Glomerular visceral epithelial cell (primary cell): ENCODE measurements at regions not wholly inside any gene's neighbourhood (a gene's known extent, or its start where the extent isn't known, plus 50 kb on each side); places are given as distances from the start of the nearest gene placed in this dataset.
"Not testable (repeated sequence)": the region's sequence is repeated elsewhere in the genome, so short reads cannot be mapped to it uniquely, and the experiment has no call there.

Source experiments
- DNase-seq: peaks from one replicate; pipeline ENCODE4 v3.0.0-alpha.2; 2016; ENCODE audit errors: extremely low spot score

DNA sequence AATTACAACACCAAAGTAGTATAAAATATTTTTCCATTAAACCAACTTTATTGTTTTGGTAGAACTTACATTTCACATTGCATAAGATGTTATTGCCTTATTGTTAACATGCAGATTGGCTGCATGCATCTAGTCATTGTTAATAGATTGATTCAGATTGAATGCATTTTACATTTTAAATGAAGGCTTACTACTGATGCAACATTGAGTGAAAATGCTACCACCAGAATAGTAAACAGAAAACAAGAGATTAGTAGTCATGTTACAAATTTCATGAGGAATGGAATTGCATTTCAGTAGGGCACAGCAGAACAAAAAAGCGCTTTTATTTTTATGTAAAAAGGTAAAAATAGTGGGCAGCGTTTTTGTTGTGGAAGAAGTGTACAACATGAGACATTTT, 298.3 kb downstream of the ARL4A start:
- DNase-seq = no peak

DNA sequence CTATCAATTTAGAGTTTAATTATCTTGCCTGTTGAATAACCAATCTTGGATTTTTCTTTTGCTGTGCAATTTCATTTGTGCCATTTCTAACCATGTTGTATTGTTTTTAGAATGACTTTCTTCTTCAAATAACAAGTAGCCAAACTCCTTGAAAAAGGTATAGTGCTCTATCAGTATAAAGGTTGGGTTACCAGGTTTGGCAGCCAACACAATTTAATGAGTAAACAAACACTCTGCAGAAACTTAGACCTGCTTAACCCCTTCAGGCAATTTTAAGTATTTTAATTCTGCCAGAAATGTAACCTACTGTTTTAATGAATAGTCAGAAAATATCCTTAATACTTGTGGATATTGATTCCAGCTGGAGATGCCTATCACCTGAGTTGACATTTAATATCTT, 299.8 kb downstream of the ARL4A start:
- no peak for DNase-seq

DNA sequence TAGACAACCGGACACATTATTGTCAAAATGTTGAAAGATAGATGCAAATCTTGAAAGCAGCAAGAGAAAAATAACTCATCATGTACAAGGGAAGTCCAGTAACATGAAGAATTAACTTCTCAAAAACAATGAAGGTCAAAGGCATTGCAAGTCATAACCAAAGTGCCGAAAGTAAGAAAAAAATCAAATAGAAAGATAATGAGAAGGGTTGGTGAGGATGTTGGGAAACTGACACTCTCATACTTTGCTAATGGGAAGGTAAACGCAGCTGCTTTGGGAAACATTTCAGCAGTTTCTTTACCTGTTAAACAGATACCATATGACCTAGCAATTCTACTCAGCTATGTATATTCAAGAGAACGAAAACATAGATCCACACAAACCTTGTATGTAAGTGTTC, 303.0 kb downstream of the ARL4A start:
- DNase-seq = no peak

GRCh38 chr7:12993025-12993424, 305.6 kb downstream of the ARL4A start:
- DNase-seq = no peak

- DNase-seq = no peak
Observed at GRCh38 chr7:12995912-12996469, 308.6 kb downstream of the ARL4A start.

DNA sequence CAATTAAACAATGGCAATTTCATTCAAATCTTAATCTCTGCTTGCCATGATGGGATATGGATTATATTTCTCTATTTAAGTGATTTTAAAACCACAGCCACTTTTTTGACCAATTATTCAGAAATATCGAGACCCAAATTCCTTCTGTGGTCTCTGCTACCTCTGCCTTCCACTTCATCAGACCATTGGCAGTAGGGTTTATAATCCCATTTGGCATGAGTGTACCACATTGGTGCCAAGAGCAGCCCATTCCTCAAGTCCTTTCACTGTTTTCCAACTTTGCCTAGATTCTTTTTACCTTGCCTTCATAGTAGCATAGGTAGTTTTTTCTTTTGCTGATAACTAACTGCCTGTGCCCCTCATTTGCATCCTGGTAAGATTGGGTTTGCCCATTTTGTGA, 319.9 kb downstream of the ARL4A start:
- DNase-seq = no peak

- no peak for DNase-seq
Observed at GRCh38 chr7:13009517-13009916, 322.1 kb downstream of the ARL4A start.

DNA sequence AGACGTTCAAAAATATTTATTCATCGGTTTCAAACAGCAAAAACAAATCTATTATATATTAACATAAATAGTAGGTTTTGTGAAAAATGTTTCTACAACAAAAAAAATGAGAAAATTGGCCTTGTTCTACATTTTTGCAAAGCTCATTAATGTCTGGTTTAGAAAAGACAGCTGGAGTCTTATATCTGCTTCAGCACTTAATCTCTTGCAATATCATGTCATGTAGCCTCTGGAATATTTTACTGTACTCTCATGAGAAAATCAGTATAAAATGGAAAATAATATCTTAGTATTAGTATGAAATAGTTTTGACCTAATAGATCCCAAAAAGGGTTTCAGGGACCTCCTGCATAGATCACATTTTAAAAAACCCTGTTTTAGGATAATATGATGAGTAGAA, 326.6 kb downstream of the ARL4A start:
- DNase-seq = no peak

- no peak for DNase-seq
Observed at GRCh38 chr7:13016036-13016581, 328.7 kb downstream of the ARL4A start.

DNA sequence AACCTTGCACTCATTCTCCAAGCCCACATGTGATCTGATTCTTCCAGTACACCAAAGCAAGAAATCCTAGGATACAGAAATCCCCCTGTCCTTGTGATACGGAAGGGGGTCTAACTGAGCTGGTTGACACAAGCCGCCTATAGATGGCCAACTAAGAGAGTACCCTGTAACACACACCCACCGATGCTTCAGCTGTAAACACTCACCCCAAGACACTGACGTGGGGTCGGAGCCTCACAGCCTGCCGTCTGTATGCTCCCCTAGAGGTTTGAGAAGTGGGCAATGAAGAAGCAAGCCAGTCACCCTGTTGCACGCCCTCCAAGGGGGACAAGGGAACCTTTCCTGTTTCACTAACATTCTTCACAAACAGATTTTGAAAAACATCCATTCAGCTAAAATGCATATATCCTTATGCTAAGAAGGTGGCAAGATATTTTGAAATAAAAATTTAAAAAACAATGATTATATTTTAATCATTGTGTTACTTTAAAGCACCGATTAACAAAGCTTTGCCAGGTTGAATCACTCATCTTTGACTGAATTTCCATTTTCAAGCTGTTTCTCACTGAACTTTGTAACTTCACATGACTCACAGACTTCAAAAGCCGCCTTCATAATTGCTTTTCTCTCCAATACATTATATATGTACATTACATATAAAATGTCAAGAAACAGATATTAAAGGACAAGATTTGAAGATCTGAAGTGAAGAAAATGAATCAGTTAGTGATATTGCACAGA, 329.3 kb downstream of the ARL4A start:
- DNase-seq = peak; percentile 8

GRCh38 chr7:13017333-13017857, 330.0 kb downstream of the ARL4A start:
- DNase-seq = peak; percentile 38

- DNase-seq = no peak
Observed at GRCh38 chr7:13017881-13018280, 330.4 kb downstream of the ARL4A start.

DNA sequence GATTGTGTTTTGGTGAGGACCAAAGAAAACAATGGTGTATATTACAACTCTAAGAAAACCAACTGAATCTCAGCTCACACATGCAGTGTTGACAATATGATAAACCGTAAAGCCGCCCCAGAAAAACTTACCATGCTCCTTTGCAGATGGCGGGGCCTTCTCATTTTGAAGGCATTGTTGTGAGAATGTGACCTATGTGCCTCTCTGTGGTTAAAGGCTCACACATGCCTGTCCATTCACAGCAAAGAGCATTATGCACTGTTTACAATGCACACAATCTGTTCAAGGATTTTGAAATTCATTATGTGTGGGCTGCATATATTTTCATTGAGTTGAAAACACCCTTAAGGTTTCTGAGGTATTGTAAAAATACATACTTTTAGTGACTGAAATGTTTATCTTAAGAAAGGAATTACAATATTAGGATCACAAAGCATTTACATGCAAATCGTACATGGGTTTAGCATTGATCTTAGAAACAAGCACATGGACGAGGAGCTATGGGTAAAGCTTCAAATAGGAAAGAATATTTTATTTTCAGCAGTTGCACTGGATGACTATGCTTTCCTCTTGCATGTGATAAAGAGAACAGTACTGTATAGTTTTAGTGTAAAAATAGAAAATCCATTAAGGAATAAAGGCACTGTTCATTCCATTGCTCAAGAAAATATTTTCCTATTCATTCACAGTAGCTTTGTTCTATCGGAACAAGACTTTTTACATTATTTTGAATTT, 334.3 kb downstream of the ARL4A start:
- no peak for DNase-seq

DNA sequence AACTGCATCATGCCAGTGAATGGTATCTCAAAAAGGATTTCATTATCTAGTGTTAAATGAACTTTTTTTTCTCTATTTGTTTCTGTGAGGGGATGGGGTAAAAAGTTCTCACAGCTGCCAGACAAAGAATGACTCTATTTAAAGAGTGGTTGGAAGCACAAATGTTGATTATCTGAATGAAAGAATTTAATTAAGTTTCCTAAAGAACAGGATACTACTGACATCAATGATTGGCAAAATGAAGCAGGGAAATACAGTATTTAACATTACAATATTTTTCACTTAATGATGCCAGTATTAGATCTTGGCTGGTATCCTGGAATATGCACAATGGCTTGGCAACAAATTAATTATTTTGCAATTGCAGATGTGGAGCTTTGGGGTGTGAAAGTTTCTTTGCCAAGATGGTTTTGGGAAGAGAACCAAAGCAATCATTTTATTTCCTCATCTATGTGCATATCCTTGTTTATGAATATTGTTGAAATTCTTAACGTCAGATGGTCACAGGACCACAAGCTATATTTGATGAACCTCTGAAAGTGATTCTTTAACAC, 336.8 kb downstream of the ARL4A start:
- DNase-seq = no peak

DNA sequence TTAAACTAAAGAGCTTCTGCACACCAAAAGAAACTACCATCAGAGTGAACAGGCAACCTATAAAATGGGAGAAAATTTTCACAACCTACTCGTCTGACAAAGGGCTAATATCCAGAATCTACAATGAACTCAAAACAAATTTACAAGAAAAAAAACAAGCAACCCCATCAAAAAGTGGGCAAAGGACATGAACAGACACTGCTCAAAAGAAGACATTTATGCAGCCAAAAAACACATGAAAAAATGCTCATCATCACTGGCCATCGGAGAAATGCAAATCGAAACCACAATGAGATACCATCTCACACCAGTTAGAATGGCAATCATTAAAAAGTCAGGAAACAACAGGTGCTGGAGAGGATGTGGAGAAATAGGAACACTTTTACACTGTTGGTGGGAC, 337.6 kb downstream of the ARL4A start:
- DNase-seq = not testable (repeated sequence)

GRCh38 chr7:13027321-13027720, 339.9 kb downstream of the ARL4A start:
- no peak for DNase-seq

DNA sequence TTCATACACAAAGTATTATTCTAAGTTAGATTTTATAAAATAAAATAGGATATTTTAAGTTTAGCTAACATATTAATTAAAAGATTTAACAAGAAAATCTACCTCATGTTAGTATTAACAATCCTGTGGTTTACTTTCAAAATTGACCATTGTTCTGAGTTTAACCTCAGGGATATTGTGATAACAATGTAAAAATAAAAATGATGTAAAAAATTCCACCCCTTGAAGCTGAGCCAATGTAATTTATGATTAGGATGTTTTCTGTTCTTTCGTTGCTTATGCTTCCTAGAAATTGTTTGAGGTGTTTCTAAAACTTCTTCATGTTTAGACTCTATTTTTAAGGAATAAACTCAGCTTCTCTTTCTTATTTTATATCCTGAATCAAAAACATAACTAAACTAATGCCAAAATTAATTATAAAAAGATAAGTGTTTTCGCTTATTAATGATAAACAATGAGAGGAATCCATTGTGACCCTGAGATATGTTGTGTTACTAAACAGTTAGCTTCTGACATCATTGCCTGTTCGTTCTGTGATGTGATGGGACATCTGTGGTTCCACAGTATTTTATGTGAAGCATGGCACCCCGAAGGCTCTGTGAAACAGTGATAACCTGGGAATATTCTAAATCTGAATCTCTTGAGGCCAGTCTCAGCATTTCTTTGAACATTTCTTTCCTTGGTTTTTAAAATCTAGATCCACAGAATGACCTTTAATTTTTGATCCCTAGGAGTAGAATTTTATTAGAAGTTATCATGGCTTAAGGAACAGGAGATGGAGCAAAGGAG, 340.8 kb downstream of the ARL4A start:
- DNase-seq = no peak

GRCh38 chr7:13028825-13029099, 341.3 kb downstream of the ARL4A start:
- DNase-seq = no peak

DNA sequence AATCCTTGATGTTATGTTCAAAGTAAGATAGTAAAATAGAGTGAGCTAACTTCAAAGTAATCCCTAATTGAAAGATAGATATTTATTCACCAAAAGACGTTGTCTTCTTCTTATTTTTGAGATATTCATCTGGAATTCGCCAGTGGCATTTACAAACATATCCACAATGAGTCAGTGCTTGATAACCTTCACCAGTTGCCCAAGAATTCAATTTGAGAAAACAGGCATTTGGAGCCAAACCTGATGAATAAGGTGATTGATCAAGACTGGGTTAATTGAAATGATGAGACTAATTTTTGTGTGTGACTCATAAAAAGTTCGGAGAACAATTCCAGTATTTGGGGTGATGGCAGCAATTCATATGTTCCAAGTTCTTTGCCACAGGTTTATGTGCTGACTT, 344.0 kb downstream of the ARL4A start:
- DNase-seq = no peak

DNA sequence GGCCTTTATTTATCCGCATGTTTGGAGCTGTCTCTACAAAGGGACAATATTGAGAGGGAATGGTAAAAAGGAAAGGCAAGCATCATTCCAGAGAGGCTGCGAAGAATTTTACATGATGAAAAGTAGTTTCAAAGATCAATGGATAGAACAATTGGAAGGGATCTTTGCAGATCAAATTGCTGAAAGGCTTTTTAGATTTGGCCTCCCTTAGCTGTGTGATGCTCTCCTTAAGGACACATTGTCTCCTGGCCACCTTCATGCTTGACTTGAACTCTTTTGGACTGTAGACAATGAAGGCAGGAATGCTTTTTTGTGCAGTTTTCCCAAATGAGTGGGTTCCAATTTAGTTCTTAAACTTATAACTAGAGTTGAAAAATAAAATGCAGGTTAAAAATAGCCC, 344.7 kb downstream of the ARL4A start:
- DNase-seq = no peak

GRCh38 chr7:13032576-13032975, 345.1 kb downstream of the ARL4A start:
- DNase-seq = no peak

GRCh38 chr7:13034693-13035092, 347.3 kb downstream of the ARL4A start:
- no peak for DNase-seq
